ENCODE measurements at regions not wholly inside any gene's neighbourhood (a gene's known extent, or its start where the extent isn't known, plus 50 kb on each side); places are given as distances from the start of the nearest gene placed in this dataset.

- TF ChIP-seq CTCF (IDR thresholded peaks at IDR 0.05; ENCODE audit: poor library complexity) (no peak), EZH2 (IDR thresholded peaks at IDR 0.05; ENCODE audit: borderline replicate concordance) (no peak), EZH2phosphoT487 (IDR thresholded peaks at IDR 0.05; ENCODE audit: low read depth, severe bottlenecking, unreplicated experiment) (no peak)
Observed at GRCh38 chr12:47312147-47312546, 232.4 kb upstream of the AMIGO2 start.
